RKO (cell line): ENCODE measurements at regions not wholly inside any gene's neighbourhood (a gene's known extent, or its start where the extent isn't known, plus 50 kb on each side); places are given as distances from the start of the nearest gene placed in this dataset.

Experiments used
- DNase-seq: peaks from one replicate; pipeline ENCODE4 v3.0.0-alpha.2; 2016; ENCODE audit warnings: low spot score

DNA sequence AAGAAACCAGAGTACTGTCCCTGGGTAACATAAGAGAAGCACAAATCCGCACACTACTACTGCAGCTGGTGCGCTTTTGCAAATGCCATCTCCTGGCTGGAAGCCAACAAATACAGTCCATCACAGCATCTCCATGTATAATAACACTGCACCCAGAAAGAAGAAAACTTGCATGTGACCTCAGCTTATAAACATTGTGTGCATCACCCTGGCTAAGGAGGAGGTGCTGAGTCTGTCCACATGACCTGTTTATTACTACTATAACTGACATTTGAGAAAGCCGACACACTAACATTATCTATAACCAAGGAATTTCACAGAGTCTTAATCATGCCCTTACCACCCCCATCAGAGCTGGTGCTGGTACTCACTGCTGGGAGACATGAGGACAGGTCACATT is 516.8 kb downstream of the CFAP47 start:
- no peak for DNase-seq

DNA sequence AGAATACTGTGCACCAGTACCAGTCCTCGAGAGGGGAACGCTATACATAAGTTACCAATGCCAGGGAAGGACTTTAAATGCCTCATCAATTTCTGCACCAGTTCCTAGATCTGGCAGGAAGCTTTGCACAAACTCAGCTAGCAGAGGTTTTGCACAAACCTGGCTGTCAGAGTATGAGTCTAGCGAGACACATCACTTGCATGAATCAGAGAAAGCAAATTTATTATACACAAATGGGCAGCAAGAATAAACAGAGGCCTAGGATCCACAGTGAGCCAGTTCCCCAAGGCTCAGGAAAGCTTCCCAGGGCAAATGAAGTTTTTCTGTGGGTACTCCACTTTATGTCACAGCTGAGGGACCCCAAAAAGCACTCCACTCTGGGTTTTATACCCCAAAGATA is 523.5 kb downstream of the CFAP47 start:
- DNase-seq: no peak

- no peak for DNase-seq
These were observed 526.0 kb downstream of the CFAP47 start for GRCh38 chrX:36445566-36445965.

GRCh38 chrX:36462142-36462541 is 542.6 kb downstream of the CFAP47 start:
- no peak for DNase-seq

GRCh38 chrX:36480441-36480990 is 527.6 kb upstream of the FAM47C start:
- no peak for DNase-seq

DNA sequence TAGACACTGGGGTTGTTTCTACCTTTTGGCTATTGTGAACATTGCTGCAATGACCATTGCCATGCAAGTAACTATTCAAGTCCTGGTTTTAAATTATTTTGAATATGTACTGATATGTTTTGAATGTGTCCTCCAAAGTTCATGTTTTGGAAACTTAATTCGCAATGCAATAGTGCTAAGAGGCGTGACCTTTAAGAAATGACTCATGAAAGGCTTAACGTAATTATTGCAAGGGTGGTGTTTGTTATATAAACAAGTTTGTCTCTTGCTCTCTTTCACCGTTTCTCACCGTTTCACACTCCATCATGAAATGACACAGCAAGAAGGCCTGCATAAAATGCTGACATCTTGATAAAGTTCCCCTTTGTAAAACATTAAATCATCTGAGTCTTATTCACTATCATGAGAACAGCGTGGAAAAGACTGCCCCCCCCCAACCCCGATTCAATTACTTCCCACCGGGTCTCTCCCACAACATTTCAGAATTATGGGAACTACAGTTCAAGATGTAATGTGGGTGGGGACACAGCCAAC is 506.9 kb upstream of the FAM47C start:
- DNase-seq: no peak

GRCh38 chrX:36504625-36505024 is 503.5 kb upstream of the FAM47C start:
- no peak for DNase-seq

DNA sequence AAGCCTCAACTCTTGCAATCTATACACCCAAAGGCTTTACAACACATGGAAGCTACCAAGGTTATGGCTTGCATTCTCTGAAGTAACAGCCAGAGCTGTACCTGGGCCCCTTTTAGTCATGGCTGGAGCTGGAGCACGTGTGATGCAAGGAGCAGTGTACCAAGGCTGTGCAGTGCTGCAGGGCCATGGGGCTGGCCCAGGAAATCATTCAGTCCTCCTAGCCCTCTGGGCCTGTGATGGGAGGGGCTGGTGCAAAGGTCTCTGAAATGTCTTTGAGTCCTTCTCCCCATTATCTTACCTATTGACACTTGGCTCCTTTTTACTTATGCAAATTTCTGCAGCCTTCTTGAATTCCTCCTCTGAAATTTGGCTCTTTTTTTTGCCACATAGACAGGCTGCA is 500.1 kb upstream of the FAM47C start:
- DNase-seq: no peak

DNA sequence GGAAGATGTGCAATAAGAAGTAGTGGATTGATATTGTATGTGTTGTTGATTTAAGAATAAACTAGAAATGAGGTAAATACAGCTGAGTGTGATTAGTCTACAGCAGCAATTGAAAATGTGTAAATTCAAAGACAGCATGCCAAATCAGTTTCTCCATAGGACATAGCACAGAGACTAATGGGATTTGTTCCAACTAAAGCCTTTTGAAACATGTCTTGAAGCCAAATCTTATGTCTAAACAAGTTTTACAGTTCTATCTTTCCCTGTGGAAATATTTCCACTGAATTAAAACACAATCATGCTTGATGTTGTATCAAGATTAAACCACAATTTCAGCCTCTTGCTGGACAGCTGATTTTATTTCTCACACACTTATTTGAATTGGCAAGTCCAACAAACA is 497.4 kb upstream of the FAM47C start:
- DNase-seq: no peak

- no peak for DNase-seq
These were observed 479.5 kb upstream of the FAM47C start for GRCh38 chrX:36528661-36529060.

DNA sequence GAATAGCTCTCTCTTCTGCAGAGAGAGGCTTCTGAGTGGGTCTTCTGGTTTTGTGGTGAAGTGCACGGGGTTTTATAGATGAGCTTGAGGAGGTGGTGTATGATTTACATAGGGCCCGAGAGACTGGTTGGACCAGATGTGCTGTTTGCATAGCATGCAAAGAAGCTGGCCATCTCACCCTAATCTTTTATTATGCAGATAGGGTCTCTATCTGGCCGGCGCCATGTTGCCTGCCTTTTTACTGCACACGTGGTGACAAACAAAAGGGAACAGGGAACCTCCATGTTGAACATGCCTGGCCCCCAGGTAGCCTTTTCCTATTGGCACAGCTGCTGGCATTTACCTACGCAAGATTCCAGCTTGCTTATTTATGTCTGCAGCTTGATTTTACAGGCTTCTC is 473.3 kb upstream of the FAM47C start:
- no peak for DNase-seq

DNA sequence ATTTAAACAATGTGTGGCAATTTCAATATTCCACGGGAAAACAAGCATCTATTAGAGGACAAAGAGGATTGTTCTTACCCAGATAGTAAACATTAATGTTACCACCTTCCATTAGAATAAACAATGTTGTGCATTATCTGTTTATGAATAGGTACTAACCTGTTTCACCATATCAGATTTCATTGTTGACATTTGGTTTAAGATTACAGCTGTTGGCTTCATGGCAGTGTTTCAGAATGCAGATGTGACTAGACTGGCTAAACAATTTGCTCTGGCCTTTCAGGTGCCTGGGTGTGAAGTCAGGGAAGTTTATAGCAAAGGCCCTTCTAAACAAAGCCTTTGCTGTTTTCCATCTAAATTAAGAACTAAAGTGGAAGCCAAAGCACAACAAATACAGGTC is 464.7 kb upstream of the FAM47C start:
- DNase-seq: no peak

- no peak for DNase-seq
These were observed 445.2 kb upstream of the FAM47C start for GRCh38 chrX:36562986-36563385.

DNA sequence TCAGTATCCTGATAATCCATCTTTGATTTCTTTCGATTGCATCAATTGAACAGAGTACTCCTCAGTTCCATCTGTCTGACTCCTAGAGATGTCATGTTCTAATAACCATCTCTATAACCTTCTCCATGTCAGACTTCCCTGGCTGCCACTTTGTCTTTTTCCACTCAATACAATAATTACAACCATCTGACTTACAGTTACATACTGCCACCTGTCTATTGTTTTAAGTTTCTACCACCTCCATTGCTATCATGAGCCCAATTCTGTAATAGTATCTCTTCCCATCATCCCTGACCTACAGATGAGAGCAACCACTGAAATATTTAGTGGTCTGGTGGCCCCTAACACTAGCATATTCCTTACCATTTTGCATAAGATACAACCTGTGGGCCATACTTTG is 439.2 kb upstream of the FAM47C start:
- no peak for DNase-seq

- DNase-seq: no peak
These were observed 434.4 kb upstream of the FAM47C start for GRCh38 chrX:36573720-36574119.

DNA sequence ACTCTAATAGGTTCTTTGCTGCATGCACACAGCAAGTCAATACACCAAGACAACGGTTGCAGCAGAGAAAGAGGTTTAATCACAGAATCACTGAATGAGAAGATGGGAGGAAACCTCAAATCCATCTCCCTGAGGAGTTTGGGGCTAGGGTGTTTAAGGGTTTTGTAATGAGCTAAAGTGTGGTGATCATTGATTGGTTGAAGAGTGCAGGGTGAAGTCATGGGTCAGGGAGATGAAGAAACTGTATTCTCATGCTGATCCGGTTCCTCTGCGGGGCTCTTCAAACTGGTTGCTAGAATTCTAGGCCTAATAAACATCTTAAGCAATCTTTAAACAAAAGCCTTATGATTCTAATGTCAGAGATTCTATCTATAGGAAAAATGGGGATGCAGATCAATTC is 432.5 kb upstream of the FAM47C start:
- DNase-seq: no peak

- no peak for DNase-seq
These were observed 431.2 kb upstream of the FAM47C start for GRCh38 chrX:36577006-36577405.

DNA sequence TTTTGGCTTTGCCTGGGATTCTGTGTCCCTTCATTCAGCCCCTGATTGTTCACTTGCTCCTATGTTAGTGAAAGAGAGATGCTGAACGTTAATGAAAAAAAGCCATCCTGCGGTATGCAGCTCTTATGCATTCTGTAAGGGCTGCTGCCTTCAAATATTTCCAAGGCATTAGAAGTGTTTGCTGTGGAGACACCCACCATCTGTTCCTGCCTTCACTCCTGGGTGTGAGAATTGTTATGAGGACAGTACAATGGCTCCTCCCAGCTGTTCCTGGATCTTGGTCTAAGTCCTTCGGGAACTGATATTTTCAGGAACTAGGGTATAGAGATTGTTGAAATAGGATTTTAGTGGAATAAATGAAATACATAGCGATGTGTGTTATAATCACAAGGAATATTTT is 427.1 kb upstream of the FAM47C start:
- no peak for DNase-seq

GRCh38 chrX:36583674-36584073 is 424.5 kb upstream of the FAM47C start:
- no peak for DNase-seq

- peak; percentile 35 for DNase-seq
These were observed 398.3 kb upstream of the FAM47C start for GRCh38 chrX:36609616-36610585.

- DNase-seq: no peak
These were observed 381.3 kb upstream of the FAM47C start for GRCh38 chrX:36626898-36627297.

DNA sequence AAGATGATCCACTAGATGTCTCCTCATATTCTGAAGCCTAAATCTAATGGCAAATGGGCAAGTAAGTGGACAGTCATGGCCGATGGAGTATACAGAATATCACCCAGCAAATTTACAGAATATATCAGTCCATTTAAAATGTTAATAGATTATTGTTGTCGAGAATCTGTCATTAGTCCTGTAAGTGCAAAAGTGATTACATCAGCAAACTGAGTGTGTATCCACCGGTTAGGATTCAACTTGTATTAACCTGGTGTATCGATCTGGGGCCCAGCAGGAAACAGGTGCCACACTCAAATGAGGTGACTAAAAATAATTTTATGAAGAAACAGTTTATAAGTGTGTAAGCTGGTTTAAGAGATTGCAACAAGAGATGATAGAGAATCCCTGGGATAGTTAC is 367.9 kb upstream of the FAM47C start:
- DNase-seq: peak; percentile 18

GRCh38 chrX:36642052-36642451 is 366.1 kb upstream of the FAM47C start:
- DNase-seq: no peak
